Gastroesophageal sphincter (tissue), 4 donors: ENCODE measurements at regions not wholly inside any gene's neighbourhood (a gene's known extent, or its start where the extent isn't known, plus 50 kb on each side); places are given as distances from the start of the nearest gene placed in this dataset.

Experiments
- ATAC-seq: fragments of 150-250 bp; one replicate; pipeline ENCODE4 v1.9.1; 2016; ENCODE audit warnings: mild to moderate bottlenecking, moderate library complexity
- H3K27ac ChIP-seq, 4 donors: fragments of 200-600 bp; sonication (generic) in 3 of 4; 1 replicate in 3 of 4; 2 replicates in 1 of 4; pipeline ENCODE4 v1.5.1; 2016 to 2019
- H3K27me3 ChIP-seq: fragments of 200-600 bp; sonication (generic); one replicate; pipeline ENCODE4 v1.5.1; 2019
- H3K36me3 ChIP-seq, 2 donors: fragments of 200-600 bp; sonication (generic); one replicate each; pipeline ENCODE4 v1.5.1; 2019; ENCODE audit warnings: control low read depth in 1 of 2
- H3K4me1 ChIP-seq, 3 donors: fragments of 200-600 bp; sonication (generic); 1 replicate in 2 of 3; 2 replicates in 1 of 3; pipeline ENCODE4 v1.5.1; 2016 to 2019; ENCODE audit warnings: control low read depth in 2 of 3
- H3K4me3 ChIP-seq, 2 donors: fragments of 200-600 bp; sonication (generic); one replicate each; pipeline ENCODE4 v1.5.1; 2019; ENCODE audit warnings: mild to moderate bottlenecking in 1 of 2, moderate library complexity in 1 of 2
- H3K9me3 ChIP-seq, 3 donors: fragments of 200-600 bp; sonication (generic); one replicate each; pipeline ENCODE4 v1.5.1; 2017 to 2019; ENCODE audit warnings: control low read depth in 2 of 3
- EP300 ChIP-seq: sonication (generic); formaldehyde crosslinking; IDR thresholded peaks from one replicate; pipeline ENCODE4 v1.6.1; 2017; ENCODE audit warnings: antibody characterized with exemption, mild to moderate bottlenecking
- POLR2A ChIP-seq, 2 donors: fragments of 450-650 bp; IDR thresholded peaks; one replicate each; pipeline ENCODE4 v1.6.1; 2017; ENCODE audit warnings: antibody characterized with exemption in 2 of 2, mild to moderate bottlenecking in 2 of 2, moderate library complexity in 1 of 2
- POLR2AphosphoS5 ChIP-seq: sonication (generic); formaldehyde crosslinking; IDR thresholded peaks from one replicate; pipeline ENCODE4 v1.6.1; 2017; ENCODE audit warnings: antibody characterized with exemption
- WGBS, 2 donors: methylation state at CpG; one replicate each; pipeline ENCODE4 v1.1.5; 2018; ENCODE audit warnings: low coverage in 1 of 2; 5-methylcytosine and 5-hydroxymethylcytosine counted together
- TF ChIP-seq, protein P1 (sequence below), 4 experiments: fragments of 200-600 bp in 2 of 4; fragments of 450-650 bp in 2 of 4; sonication (generic) in 1 of 4; IDR thresholded peaks; one replicate each; pipeline ENCODE4 v1.5.1; 2017 to 2019; ENCODE audit warnings: antibody characterized with exemption in 4 of 4, mild to moderate bottlenecking in 2 of 4, moderate library complexity in 2 of 4

DNA sequence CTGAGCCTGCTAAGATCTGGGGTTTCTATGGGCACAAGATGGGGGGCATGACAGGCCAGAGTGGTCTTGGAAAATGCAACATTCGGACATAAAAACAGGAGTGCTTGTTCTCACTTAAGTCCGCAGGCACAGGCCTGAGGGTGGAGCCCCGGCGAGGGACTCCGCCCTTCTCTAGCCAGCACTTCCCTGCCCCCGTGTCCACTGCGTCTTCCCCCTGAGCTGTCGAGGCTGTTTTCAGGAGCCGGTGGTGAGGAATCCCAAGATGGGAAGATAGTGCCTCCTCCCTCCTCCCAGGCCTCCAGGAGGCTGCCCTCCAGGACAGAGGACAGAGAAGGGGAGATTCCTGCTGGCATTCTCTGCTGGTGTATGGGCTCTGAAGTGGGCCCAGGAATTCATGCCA is 105.2 kb downstream of the TLR5 start:
- TF ChIP-seq EP300, result no peak
- TF ChIP-seq POLR2A (IDR thresholded peaks at IDR 0.05), result no peak
- TF ChIP-seq POLR2AphosphoS5, result no peak
- TF ChIP-seq, protein P1, sequence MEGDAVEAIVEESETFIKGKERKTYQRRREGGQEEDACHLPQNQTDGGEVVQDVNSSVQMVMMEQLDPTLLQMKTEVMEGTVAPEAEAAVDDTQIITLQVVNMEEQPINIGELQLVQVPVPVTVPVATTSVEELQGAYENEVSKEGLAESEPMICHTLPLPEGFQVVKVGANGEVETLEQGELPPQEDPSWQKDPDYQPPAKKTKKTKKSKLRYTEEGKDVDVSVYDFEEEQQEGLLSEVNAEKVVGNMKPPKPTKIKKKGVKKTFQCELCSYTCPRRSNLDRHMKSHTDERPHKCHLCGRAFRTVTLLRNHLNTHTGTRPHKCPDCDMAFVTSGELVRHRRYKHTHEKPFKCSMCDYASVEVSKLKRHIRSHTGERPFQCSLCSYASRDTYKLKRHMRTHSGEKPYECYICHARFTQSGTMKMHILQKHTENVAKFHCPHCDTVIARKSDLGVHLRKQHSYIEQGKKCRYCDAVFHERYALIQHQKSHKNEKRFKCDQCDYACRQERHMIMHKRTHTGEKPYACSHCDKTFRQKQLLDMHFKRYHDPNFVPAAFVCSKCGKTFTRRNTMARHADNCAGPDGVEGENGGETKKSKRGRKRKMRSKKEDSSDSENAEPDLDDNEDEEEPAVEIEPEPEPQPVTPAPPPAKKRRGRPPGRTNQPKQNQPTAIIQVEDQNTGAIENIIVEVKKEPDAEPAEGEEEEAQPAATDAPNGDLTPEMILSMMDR (IDR thresholded peaks at IDR 0.05), result no peak
- no peaks in the 10 kb centered on the region for H3K36me3 ChIP-seq
- H3K4me3 ChIP-seq, result no peak overlapping the region
- no peak overlapping the region for H3K27ac ChIP-seq
- no peak for ATAC-seq
- 60% methylated on average over 1 of the region's 9 CpGs; no CpG with 5 or more reads in 1 of the 2 donors for WGBS, 2 donors
- H3K4me1 ChIP-seq, result no peaks in the 10 kb centered on the region
- H3K27me3 ChIP-seq, result no peaks in the 10 kb centered on the region
- H3K9me3 ChIP-seq, result no peaks in the 10 kb centered on the region

- ATAC-seq, result no peak
- H3K4me1 ChIP-seq, result no peaks in the 10 kb centered on the region
- no peak overlapping the region for H3K4me3 ChIP-seq
- H3K27ac ChIP-seq, result no peak overlapping the region
- TF ChIP-seq, protein P1 (IDR thresholded peaks at IDR 0.05), result no peak
- TF ChIP-seq POLR2AphosphoS5, result no peak
- no peak for TF ChIP-seq EP300
- no peak for TF ChIP-seq POLR2A (IDR thresholded peaks at IDR 0.05)
- no peaks in the 10 kb centered on the region for H3K36me3 ChIP-seq
- WGBS, 2 donors, result no CpG with 5 or more reads among the region's 19 CpGs
- no peaks in the 10 kb centered on the region for H3K9me3 ChIP-seq
- H3K27me3 ChIP-seq, result no peaks in the 10 kb centered on the region
Measured at GRCh38 chr1:223038288-223039006, 104.6 kb downstream of the TLR5 start.

GRCh38 chr1:223039990-223040389 is 103.1 kb downstream of the TLR5 start:
- ATAC-seq, result no peak
- TF ChIP-seq POLR2AphosphoS5, result no peak
- TF ChIP-seq, protein P1 (IDR thresholded peaks at IDR 0.05), result no peak
- TF ChIP-seq POLR2A (IDR thresholded peaks at IDR 0.05), result no peak
- no peak for TF ChIP-seq EP300
- WGBS, 2 donors, result 87 to 90% methylated on average over 2 of the region's 6 CpGs
- Histone ChIP-seq H3K9me3 (peaks cover 0 to 6% (median 0%) of the 10 kb centered on the region in 3 donors), H3K4me1 (no peaks in the 10 kb centered on the region), H3K27ac (no peak overlapping the region), H3K4me3 (no peak overlapping the region), H3K27me3 (no peaks in the 10 kb centered on the region), H3K36me3 (no peaks in the 10 kb centered on the region)

GRCh38 chr1:223041481-223041880 is 101.6 kb downstream of the TLR5 start:
- ATAC-seq, result no peak
- Histone ChIP-seq H3K9me3 (peaks cover 0 to 20% (median 0%) of the 10 kb centered on the region in 3 donors), H3K4me1 (no peaks in the 10 kb centered on the region), H3K27ac (no peak overlapping the region), H3K4me3 (no peak overlapping the region), H3K36me3 (no peaks in the 10 kb centered on the region), H3K27me3 (no peaks in the 10 kb centered on the region)
- WGBS, 2 donors, result no CpG with 5 or more reads among the region's 2 CpGs
- TF ChIP-seq, protein P1 (IDR thresholded peaks at IDR 0.05), result no peak
- no peak for TF ChIP-seq EP300
- TF ChIP-seq POLR2AphosphoS5, result no peak
